ENCODE measurements at regions not wholly inside any gene's neighbourhood (a gene's known extent, or its start where the extent isn't known, plus 50 kb on each side); places are given as distances from the start of the nearest gene placed in this dataset.

DNA sequence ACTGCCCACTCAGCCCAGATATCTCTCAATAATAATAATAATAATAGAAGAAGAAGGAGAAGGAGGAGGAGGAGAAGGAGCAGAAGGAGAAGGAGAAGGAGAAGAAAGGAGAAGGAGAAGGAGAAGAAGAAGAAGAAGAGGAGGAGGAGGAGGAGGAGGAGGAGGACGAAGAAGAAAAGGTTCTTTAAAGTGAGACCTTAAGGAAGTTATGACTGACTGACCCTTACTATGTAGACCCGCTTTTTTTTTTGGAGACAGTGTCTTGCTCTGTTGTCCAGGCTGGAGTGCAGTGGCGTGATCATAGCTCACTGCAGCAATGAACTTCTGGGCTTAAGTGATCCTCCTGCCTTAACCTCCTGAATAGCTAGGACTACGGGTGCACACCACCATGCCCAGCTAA lies 88.9 kb upstream of the RFX8 start:
- WGBS, 2 experiments (ENCODE audit: extremely low coverage in 1 of 2, insufficient coverage in 1 of 2, insufficient read length in 1 of 2, insufficient replicate concordance in 2 of 2, low coverage in 1 of 2, low lambda C conversion rate in 2 of 2, missing lambda C conversion rate in 1 of 2): 93% methylated on average over 4 of the region's 4 CpGs; no CpG with 5 or more reads in 1 of the 2 experiments

More for the DNA sequence above, 88.9 kb upstream of the RFX8 start:
- H2BK120ac ChIP-seq (replicated peaks; ENCODE audit: low read depth, low read length): no peak overlapping the region
- no peak overlapping the region for H3K18ac ChIP-seq (ENCODE audit: extremely low read depth, low read length)
- H2BK12ac ChIP-seq (ENCODE audit: low read depth, low read length): no peak overlapping the region
- no peak overlapping the region for H3K14ac ChIP-seq (ENCODE audit: insufficient read length)
- no peaks in the 10 kb centered on the region for H3K79me2 ChIP-seq (ENCODE audit: control insufficient read depth in 1 of 2, insufficient read depth in 2 of 2, low read length in 2 of 2)
- H3K27ac ChIP-seq (ENCODE audit: low read depth, low read length): no peak overlapping the region
- H3K79me1 ChIP-seq (ENCODE audit: low read depth, low read length): no peaks in the 10 kb centered on the region
- TF ChIP-seq TBP (IDR thresholded peaks at IDR 0.05; ENCODE audit: low read depth, low read length) (no peak), ASH2L (IDR thresholded peaks at IDR 0.05; ENCODE audit: low read length) (no peak), MAFK (IDR thresholded peaks at IDR 0.05; ENCODE audit: low read depth, low read length) (no peak), YY1 (IDR thresholded peaks at IDR 0.05; ENCODE audit: low read depth, low read length) (no peak), CBX8 (IDR thresholded peaks at IDR 0.05; ENCODE audit: borderline replicate concordance, low read depth, low read length) (no peak), BRCA1 (IDR thresholded peaks at IDR 0.05; ENCODE audit: low read depth, low read length) (no peak), HDAC6 (IDR thresholded peaks at IDR 0.05; ENCODE audit: low read depth, low read length) (no peak), GABPA (IDR thresholded peaks at IDR 0.05; ENCODE audit: borderline replicate concordance, insufficient read depth, low read length) (no peak), RFX5 (IDR thresholded peaks at IDR 0.05; ENCODE audit: borderline replicate concordance, low read depth, low read length) (no peak), CEBPB (IDR thresholded peaks at IDR 0.05; ENCODE audit: low read depth, low read length) (no peak)
- TF ChIP-seq, protein P1, sequence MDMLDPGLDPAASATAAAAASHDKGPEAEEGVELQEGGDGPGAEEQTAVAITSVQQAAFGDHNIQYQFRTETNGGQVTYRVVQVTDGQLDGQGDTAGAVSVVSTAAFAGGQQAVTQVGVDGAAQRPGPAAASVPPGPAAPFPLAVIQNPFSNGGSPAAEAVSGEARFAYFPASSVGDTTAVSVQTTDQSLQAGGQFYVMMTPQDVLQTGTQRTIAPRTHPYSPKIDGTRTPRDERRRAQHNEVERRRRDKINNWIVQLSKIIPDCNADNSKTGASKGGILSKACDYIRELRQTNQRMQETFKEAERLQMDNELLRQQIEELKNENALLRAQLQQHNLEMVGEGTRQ (IDR thresholded peaks at IDR 0.05; ENCODE audit: low read length): no peak
- TF ChIP-seq, protein P2, sequence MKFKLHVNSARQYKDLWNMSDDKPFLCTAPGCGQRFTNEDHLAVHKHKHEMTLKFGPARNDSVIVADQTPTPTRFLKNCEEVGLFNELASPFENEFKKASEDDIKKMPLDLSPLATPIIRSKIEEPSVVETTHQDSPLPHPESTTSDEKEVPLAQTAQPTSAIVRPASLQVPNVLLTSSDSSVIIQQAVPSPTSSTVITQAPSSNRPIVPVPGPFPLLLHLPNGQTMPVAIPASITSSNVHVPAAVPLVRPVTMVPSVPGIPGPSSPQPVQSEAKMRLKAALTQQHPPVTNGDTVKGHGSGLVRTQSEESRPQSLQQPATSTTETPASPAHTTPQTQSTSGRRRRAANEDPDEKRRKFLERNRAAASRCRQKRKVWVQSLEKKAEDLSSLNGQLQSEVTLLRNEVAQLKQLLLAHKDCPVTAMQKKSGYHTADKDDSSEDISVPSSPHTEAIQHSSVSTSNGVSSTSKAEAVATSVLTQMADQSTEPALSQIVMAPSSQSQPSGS (IDR thresholded peaks at IDR 0.05; ENCODE audit: low read length): no peak
- no peak overlapping the region for H3K4me2 ChIP-seq (ENCODE audit: insufficient read depth in 1 of 2, low read depth in 2 of 2, low read length in 2 of 2)
- H4K20me1 ChIP-seq (replicated peaks in 1 of 2; ENCODE audit: control insufficient read depth in 1 of 2, insufficient read depth in 2 of 2, low read length in 2 of 2): no peaks in the 10 kb centered on the region
- H3K4ac ChIP-seq (replicated peaks; ENCODE audit: insufficient read length, low read depth, low read length): no peak overlapping the region
- H3K9me3 ChIP-seq (ENCODE audit: insufficient read depth in 2 of 2, low read depth in 1 of 2, low read length in 1 of 2): no peaks in the 10 kb centered on the region
- peaks cover 0 to 9% (median 8%) of the 10 kb centered on the region in 4 experiments; a peak in 5 of 7 replicates for H3K4me1 ChIP-seq (replicated peaks in 1 of 4; ENCODE audit: control insufficient read depth in 3 of 4, insufficient read depth in 4 of 4, low read length in 3 of 4)
- no peak overlapping the region for H4K8ac ChIP-seq (ENCODE audit: extremely low read depth, insufficient read depth, low read length)
- FAIRE-seq (no peak), DNase-seq (ENCODE audit: low read depth in 1 of 2, low spot score in 2 of 2) (no peak)
- no peak overlapping the region for H2BK15ac ChIP-seq (ENCODE audit: low read length)
- no peak overlapping the region for H4K5ac ChIP-seq (ENCODE audit: insufficient read length, low read depth, low read length)
- no peak overlapping the region for H3K4me3 ChIP-seq (ENCODE audit: extremely low read depth in 1 of 4, insufficient read depth in 2 of 4, low read depth in 3 of 4, low read length in 4 of 4)
- H3K9ac ChIP-seq (replicated peaks in 1 of 4; ENCODE audit: extremely low read depth in 1 of 4, low read depth in 3 of 4, low read length in 3 of 4): no peak overlapping the region
- no peak overlapping the region for H4K91ac ChIP-seq (replicated peaks; ENCODE audit: insufficient read length, low read length)
- no peaks in the 10 kb centered on the region for H3K36me3 ChIP-seq (ENCODE audit: control insufficient read depth in 2 of 4, insufficient read depth in 4 of 4, low read length in 3 of 4)
- H3K27me3 ChIP-seq (replicated peaks in 1 of 4; ENCODE audit: control insufficient read depth in 3 of 4, extremely low read depth in 1 of 4, insufficient read depth in 3 of 4, low read length in 3 of 4): no peaks in the 10 kb centered on the region
- no peak overlapping the region for H3K56ac ChIP-seq (replicated peaks; ENCODE audit: insufficient read length, low read depth, low read length)
- no peak overlapping the region for H2BK5ac ChIP-seq (ENCODE audit: low read depth, low read length)
- H2AFZ ChIP-seq (ENCODE audit: low read length): no peak overlapping the region
- H2BK20ac ChIP-seq (ENCODE audit: low read length): no peak overlapping the region
- no peaks in the 10 kb centered on the region for H3K23me2 ChIP-seq (ENCODE audit: low read depth, low read length)
- no peak overlapping the region for H3K23ac ChIP-seq (ENCODE audit: insufficient read length)
- CTCF ChIA-PET (ENCODE audit: partially characterized antibody): interaction anchor here (0.6 to 1.3 kb wide), 3 partner anchors 11 to 1031 kb away, joined by 3 to 5 read pairs (median 3); no protein-coding TSS in a partner anchor
- POLR2A ChIA-PET (ENCODE audit: partially characterized antibody): interaction anchor here (0.6 kb wide), 1 partner anchor 94 kb away, joined by 3 read pairs; no protein-coding TSS in a partner anchor
- no peak overlapping the region for H2AK5ac ChIP-seq (ENCODE audit: low read depth, low read length)

Data from H1 (cell line).